ENCODE measurements at regions not wholly inside any gene's neighbourhood (a gene's known extent, or its start where the extent isn't known, plus 50 kb on each side); places are given as distances from the start of the nearest gene placed in this dataset.

- ChIA-PET CTCF (no interaction called here), POLR2A (no interaction called here)
- Histone ChIP-seq H3K79me2 (ENCODE audit: insufficient read depth) (no peaks in the 10 kb centered on the region), H3K9ac (no peak overlapping the region), H3K9me2 (no peaks in the 10 kb centered on the region), H4K20me1 (ENCODE audit: insufficient read depth) (no peaks in the 10 kb centered on the region), H3K36me3 (replicated peaks in 1 of 2; ENCODE audit: control insufficient read depth in 1 of 2, insufficient read depth in 2 of 2, low read length in 1 of 2) (no peaks in the 10 kb centered on the region), H3K27me3 (ENCODE audit: insufficient read depth) (no peaks in the 10 kb centered on the region), H2AFZ (ENCODE audit: low read depth) (no peak overlapping the region), H3F3A (replicated peaks; ENCODE audit: insufficient read depth) (no peaks in the 10 kb centered on the region), H3K4me3 (ENCODE audit: low read depth in 2 of 2, low read length in 1 of 2) (no peak overlapping the region), H3K9me3 (no peaks in the 10 kb centered on the region), H3K4me1 (ENCODE audit: control insufficient read depth in 1 of 2, insufficient read depth in 2 of 2, low read depth in 1 of 2, low read length in 1 of 2) (no peaks in the 10 kb centered on the region; a peak in 1 of 4 replicates), H3K27ac (ENCODE audit: low read depth in 2 of 2, low read length in 1 of 2) (no peak overlapping the region), H3K4me2 (no peak overlapping the region)
- TF ChIP-seq NRF1 (IDR thresholded peaks at IDR 0.05; ENCODE audit: low read depth, low read length) (no peak), CTCF (IDR thresholded peaks at IDR 0.05) (no peak), CHD2 (IDR thresholded peaks at IDR 0.05; ENCODE audit: low read length, partially characterized antibody) (no peak), MXI1 (IDR thresholded peaks at IDR 0.05; ENCODE audit: low read depth, low read length) (no peak), SIN3A (IDR thresholded peaks at IDR 0.05; ENCODE audit: borderline replicate concordance, low read depth, low read length) (no peak), YY1 (IDR thresholded peaks at IDR 0.05; ENCODE audit: low read depth) (no peak), RFX5 (IDR thresholded peaks at IDR 0.05; ENCODE audit: low read length) (no peak), NFIC (IDR thresholded peaks at IDR 0.05; ENCODE audit: borderline replicate concordance) (no peak), TEAD4 (IDR thresholded peaks at IDR 0.05; ENCODE audit: borderline replicate concordance, insufficient read depth) (no peak)
- TF ChIP-seq, protein P1, sequence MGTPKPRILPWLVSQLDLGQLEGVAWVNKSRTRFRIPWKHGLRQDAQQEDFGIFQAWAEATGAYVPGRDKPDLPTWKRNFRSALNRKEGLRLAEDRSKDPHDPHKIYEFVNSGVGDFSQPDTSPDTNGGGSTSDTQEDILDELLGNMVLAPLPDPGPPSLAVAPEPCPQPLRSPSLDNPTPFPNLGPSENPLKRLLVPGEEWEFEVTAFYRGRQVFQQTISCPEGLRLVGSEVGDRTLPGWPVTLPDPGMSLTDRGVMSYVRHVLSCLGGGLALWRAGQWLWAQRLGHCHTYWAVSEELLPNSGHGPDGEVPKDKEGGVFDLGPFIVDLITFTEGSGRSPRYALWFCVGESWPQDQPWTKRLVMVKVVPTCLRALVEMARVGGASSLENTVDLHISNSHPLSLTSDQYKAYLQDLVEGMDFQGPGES (IDR thresholded peaks at IDR 0.05; ENCODE audit: low read depth, low read length): no peak
- 1% methylated on average over 4 of the region's 4 CpGs for WGBS (ENCODE audit: low lambda C conversion rate)
- no peak for DNase-seq
These were observed 769.3 kb downstream of the NOVA1 start for GRCh38 chr14:25828562-25828961.

DNA sequence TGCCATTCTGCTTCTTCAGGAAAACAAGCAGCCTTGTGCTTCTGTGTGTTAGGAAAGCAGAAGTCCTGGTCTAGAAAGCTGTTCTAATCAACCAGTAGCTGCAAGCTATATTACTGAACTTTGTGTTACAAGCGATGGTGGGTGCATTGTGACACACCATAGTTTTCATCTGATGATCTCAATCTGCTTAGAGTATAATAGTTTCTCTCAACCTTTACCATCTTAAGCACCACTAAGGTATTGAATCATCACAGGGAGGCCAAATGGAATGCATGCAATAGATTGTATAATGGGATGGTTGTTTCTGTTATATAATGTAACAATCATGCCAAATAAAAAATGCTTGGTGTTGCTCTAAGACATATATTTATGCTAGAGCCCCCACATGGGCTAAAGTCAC, 771.7 kb downstream of the NOVA1 start:
- Histone ChIP-seq H3K4me2 (no peak overlapping the region), H3K36me3 (replicated peaks in 1 of 2; ENCODE audit: control insufficient read depth in 1 of 2, insufficient read depth in 2 of 2, low read length in 1 of 2) (no peaks in the 10 kb centered on the region), H3K9me2 (no peaks in the 10 kb centered on the region), H3K4me3 (ENCODE audit: low read depth in 2 of 2, low read length in 1 of 2) (no peak overlapping the region), H3F3A (replicated peaks; ENCODE audit: insufficient read depth) (no peaks in the 10 kb centered on the region), H3K9me3 (no peaks in the 10 kb centered on the region), H2AFZ (ENCODE audit: low read depth) (no peak overlapping the region), H3K4me1 (ENCODE audit: control insufficient read depth in 1 of 2, insufficient read depth in 2 of 2, low read depth in 1 of 2, low read length in 1 of 2) (no peaks in the 10 kb centered on the region), H3K79me2 (ENCODE audit: insufficient read depth) (no peaks in the 10 kb centered on the region), H4K20me1 (ENCODE audit: insufficient read depth) (no peaks in the 10 kb centered on the region), H3K27me3 (ENCODE audit: insufficient read depth) (no peaks in the 10 kb centered on the region), H3K27ac (ENCODE audit: low read depth in 2 of 2, low read length in 1 of 2) (no peak overlapping the region), H3K9ac (no peak overlapping the region)
- no peak for TF ChIP-seq SIN3A (IDR thresholded peaks at IDR 0.05; ENCODE audit: borderline replicate concordance, low read depth, low read length)
- TF ChIP-seq RXRA (IDR thresholded peaks at IDR 0.05; ENCODE audit: borderline replicate concordance, low read depth): no peak
- TF ChIP-seq RFX5 (IDR thresholded peaks at IDR 0.05; ENCODE audit: low read length): no peak
- no peak for TF ChIP-seq POLR2AphosphoS5 (IDR thresholded peaks at IDR 0.05; ENCODE audit: low read depth, low read length)
- no peak for TF ChIP-seq NFIC (IDR thresholded peaks at IDR 0.05; ENCODE audit: borderline replicate concordance)
- TF ChIP-seq EZH2phosphoT487 (IDR thresholded peaks at IDR 0.05; ENCODE audit: borderline replicate concordance, low read depth): no peak
- no peak for TF ChIP-seq TCF12 (IDR thresholded peaks at IDR 0.05)
- ChIA-PET POLR2A (no interaction called here), CTCF (no interaction called here)
- DNase-seq: no peak
- 0% methylated on average over 1 of the region's 1 CpG for WGBS (ENCODE audit: low lambda C conversion rate)

Data from SK-N-SH (cell line).